Activated CD4-positive, alpha-beta T cell treated with anti-CD3 and anti-CD28 coated beads, Interleukin-2, Interleukin-4, amounts not matched to agents 100 ng/mL and 50 ng/mL, durations not matched to agents 16 hours and 8 hours (primary cell): ENCODE measurements at regions not wholly inside any gene's neighbourhood (a gene's known extent, or its start where the extent isn't known, plus 50 kb on each side); places are given as distances from the start of the nearest gene placed in this dataset.

Source experiments
- DNase-seq: peaks from one replicate; pipeline ENCODE4 v3.0.0-alpha.2; 2020; ENCODE audit warnings: low spot score

- DNase-seq = no peak
These were observed 61.9 kb upstream of the CIBAR2 start for GRCh38 chr16:85173981-85174751.

GRCh38 chr16:85174871-85175723, 62.8 kb upstream of the CIBAR2 start:
- no peak for DNase-seq

- no peak for DNase-seq
These were observed 63.5 kb upstream of the CIBAR2 start for GRCh38 chr16:85175724-85176233.

- no peak for DNase-seq
These were observed 64.5 kb upstream of the CIBAR2 start for GRCh38 chr16:85176541-85177447.

- DNase-seq = no peak
These were observed 65.2 kb upstream of the CIBAR2 start for GRCh38 chr16:85177448-85177846.

- DNase-seq = no peak
These were observed 65.8 kb upstream of the CIBAR2 start for GRCh38 chr16:85178006-85178591.

- DNase-seq = no peak
These were observed 66.3 kb upstream of the CIBAR2 start for GRCh38 chr16:85178596-85178995.

- DNase-seq = no peak
These were observed 67.2 kb upstream of the CIBAR2 start for GRCh38 chr16:85179344-85180046.

GRCh38 chr16:85180047-85180826, 68.0 kb upstream of the CIBAR2 start:
- DNase-seq = no peak

GRCh38 chr16:85180827-85181738, 68.8 kb upstream of the CIBAR2 start:
- no peak for DNase-seq

- DNase-seq = no peak
These were observed 69.5 kb upstream of the CIBAR2 start for GRCh38 chr16:85181739-85182129.

GRCh38 chr16:85182286-85182685, 70.0 kb upstream of the CIBAR2 start:
- DNase-seq = no peak

- DNase-seq = no peak
These were observed 70.5 kb upstream of the CIBAR2 start for GRCh38 chr16:85182774-85183173.

GRCh38 chr16:85183564-85183963, 71.3 kb upstream of the CIBAR2 start:
- no peak for DNase-seq

- no peak for DNase-seq
These were observed 72.1 kb upstream of the CIBAR2 start for GRCh38 chr16:85184404-85184803.

- no peak for DNase-seq
These were observed 73.2 kb upstream of the CIBAR2 start for GRCh38 chr16:85185303-85186100.

- no peak for DNase-seq
These were observed 74.7 kb upstream of the CIBAR2 start for GRCh38 chr16:85187002-85187401.

GRCh38 chr16:85187447-85187846, 75.2 kb upstream of the CIBAR2 start:
- DNase-seq = no peak
